OCI-LY3 (cell line): ENCODE measurements at regions not wholly inside any gene's neighbourhood (a gene's known extent, or its start where the extent isn't known, plus 50 kb on each side); places are given as distances from the start of the nearest gene placed in this dataset.
A peak's percentile ranks its signal among the peaks of the same experiment; 100 is the strongest.

Experiments used
- EZH2phosphoT487 ChIP-seq: fragments of 200-600 bp; shearing (Covaris generic); IDR thresholded peaks from 2 replicates; pipeline ENCODE4 v1.6.1; 2018; ENCODE audit warnings: antibody characterized with exemption, mixed run types, low read depth
- TF ChIP-seq, protein P1 (sequence below): fragments of 200-600, 300-600 bp; sonication (generic); IDR thresholded peaks from 2 replicates; pipeline ENCODE4 v1.5.1; 2014; ENCODE audit warnings: antibody characterized with exemption, low read length, low read depth

DNA sequence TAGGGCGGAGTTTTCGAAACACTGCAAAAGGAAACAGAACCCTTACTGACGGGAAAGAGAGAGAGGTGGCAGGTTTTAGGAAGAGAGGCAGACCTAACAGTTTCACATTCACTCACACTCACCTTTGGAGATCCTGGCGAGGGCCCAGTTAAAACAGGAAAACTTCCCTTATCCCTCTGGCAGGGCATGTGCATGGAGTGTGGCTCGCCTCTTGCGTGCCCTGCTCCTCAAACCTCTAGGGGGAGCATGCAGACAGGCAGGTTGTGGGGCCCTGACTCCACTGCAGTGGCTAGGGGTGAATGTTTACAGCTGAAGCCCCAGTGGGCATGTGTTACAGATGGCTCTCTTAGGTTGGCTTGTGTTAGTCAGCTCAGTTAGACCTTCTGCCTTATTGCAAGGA is 451.5 kb downstream of the UBE2NL start:
- TF ChIP-seq, protein P1, sequence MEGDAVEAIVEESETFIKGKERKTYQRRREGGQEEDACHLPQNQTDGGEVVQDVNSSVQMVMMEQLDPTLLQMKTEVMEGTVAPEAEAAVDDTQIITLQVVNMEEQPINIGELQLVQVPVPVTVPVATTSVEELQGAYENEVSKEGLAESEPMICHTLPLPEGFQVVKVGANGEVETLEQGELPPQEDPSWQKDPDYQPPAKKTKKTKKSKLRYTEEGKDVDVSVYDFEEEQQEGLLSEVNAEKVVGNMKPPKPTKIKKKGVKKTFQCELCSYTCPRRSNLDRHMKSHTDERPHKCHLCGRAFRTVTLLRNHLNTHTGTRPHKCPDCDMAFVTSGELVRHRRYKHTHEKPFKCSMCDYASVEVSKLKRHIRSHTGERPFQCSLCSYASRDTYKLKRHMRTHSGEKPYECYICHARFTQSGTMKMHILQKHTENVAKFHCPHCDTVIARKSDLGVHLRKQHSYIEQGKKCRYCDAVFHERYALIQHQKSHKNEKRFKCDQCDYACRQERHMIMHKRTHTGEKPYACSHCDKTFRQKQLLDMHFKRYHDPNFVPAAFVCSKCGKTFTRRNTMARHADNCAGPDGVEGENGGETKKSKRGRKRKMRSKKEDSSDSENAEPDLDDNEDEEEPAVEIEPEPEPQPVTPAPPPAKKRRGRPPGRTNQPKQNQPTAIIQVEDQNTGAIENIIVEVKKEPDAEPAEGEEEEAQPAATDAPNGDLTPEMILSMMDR, result peak; percentile 58
- TF ChIP-seq EZH2phosphoT487, result no peak
